ENCODE measurements at regions not wholly inside any gene's neighbourhood (a gene's known extent, or its start where the extent isn't known, plus 50 kb on each side); places are given as distances from the start of the nearest gene placed in this dataset.

GRCh38 chr6:28709478-28710349, 184.0 kb downstream of the GPX5 start:
- no peak for DNase-seq

GRCh38 chr6:28710466-28711191, 184.9 kb downstream of the GPX5 start:
- peak; percentile 33 for DNase-seq

GRCh38 chr6:28711325-28711724, 185.6 kb downstream of the GPX5 start:
- no peak for DNase-seq

GRCh38 chr6:28711788-28712341, 186.2 kb downstream of the GPX5 start:
- DNase-seq: no peak

GRCh38 chr6:28712982-28713381, 187.3 kb downstream of the GPX5 start:
- DNase-seq: no peak

- peak; percentile 23 for DNase-seq
These were observed 193.7 kb downstream of the GPX5 start for GRCh38 chr6:28719275-28719940.

GRCh38 chr6:28720357-28721231, 194.9 kb downstream of the GPX5 start:
- DNase-seq: no peak

- no peak for DNase-seq
These were observed 195.7 kb downstream of the GPX5 start for GRCh38 chr6:28721372-28721771.

- no peak for DNase-seq
These were observed 198.7 kb downstream of the GPX5 start for GRCh38 chr6:28724395-28724794.

- DNase-seq: no peak
These were observed 198.4 kb downstream of the TRIM27 start for GRCh38 chr6:28725274-28725809.

GRCh38 chr6:28725890-28726348, 197.9 kb downstream of the TRIM27 start:
- DNase-seq: no peak

GRCh38 chr6:28726569-28727309, 197.0 kb downstream of the TRIM27 start:
- DNase-seq: no peak

- DNase-seq: no peak
These were observed 196.1 kb downstream of the TRIM27 start for GRCh38 chr6:28727559-28728211.

GRCh38 chr6:28729501-28730402, 194.0 kb downstream of the TRIM27 start:
- no peak for DNase-seq

GRCh38 chr6:28732052-28732451, 191.7 kb downstream of the TRIM27 start:
- DNase-seq: no peak

GRCh38 chr6:28734443-28734959, 189.3 kb downstream of the TRIM27 start:
- DNase-seq: no peak

GRCh38 chr6:28736121-28736520, 187.7 kb downstream of the TRIM27 start:
- DNase-seq: no peak

GRCh38 chr6:28737750-28738395, 185.9 kb downstream of the TRIM27 start:
- DNase-seq: no peak

- no peak for DNase-seq
These were observed 185.4 kb downstream of the TRIM27 start for GRCh38 chr6:28738396-28738765.

All from kidney glomerular epithelial cell (primary cell).